Right atrium auricular region (tissue), 2 donors: ENCODE measurements at regions not wholly inside any gene's neighbourhood (a gene's known extent, or its start where the extent isn't known, plus 50 kb on each side); places are given as distances from the start of the nearest gene placed in this dataset.

Experiments used
- DNase-seq: peaks from one replicate; pipeline ENCODE4 v3.0.0-alpha.2; 2019; ENCODE audit warnings: low spot score
- H3K27ac ChIP-seq, 2 donors: fragments of 200-600 bp; sonication (generic); 1 replicate in 1 of 2; 2 replicates in 1 of 2; pipeline ENCODE4 v1.5.1; 2016 to 2019
- H3K27me3 ChIP-seq, 2 donors: fragments of 200-600 bp; sonication (generic); one replicate each; pipeline versions ENCODE4 v1.5.1 to v1.6.0; 2017 to 2019
- H3K36me3 ChIP-seq: fragments of 200-600 bp; sonication (generic); one replicate; pipeline ENCODE4 v1.5.1; 2016
- H3K4me1 ChIP-seq, 2 donors: fragments of 200-600 bp; sonication (generic); one replicate each; pipeline versions ENCODE4 v1.5.1 to v1.6.0; 2017 to 2019
- H3K4me3 ChIP-seq, 2 donors: fragments of 200-600 bp; sonication (generic); 1 replicate in 1 of 2; 2 replicates in 1 of 2; pipeline ENCODE4 v1.5.1; 2017 to 2019; ENCODE audit warnings: mild to moderate bottlenecking in 1 of 2, moderate library complexity in 1 of 2
- H3K9me3 ChIP-seq, 2 donors: fragments of 200-600 bp; sonication (generic); one replicate each; pipeline ENCODE4 v1.5.1; 2019
- CTCF ChIP-seq, 2 donors: fragments of 200-600 bp; sonication (generic); IDR thresholded peaks; one replicate each; pipeline ENCODE4 v1.5.1; 2019; ENCODE audit warnings: antibody characterized with exemption in 2 of 2

DNA sequence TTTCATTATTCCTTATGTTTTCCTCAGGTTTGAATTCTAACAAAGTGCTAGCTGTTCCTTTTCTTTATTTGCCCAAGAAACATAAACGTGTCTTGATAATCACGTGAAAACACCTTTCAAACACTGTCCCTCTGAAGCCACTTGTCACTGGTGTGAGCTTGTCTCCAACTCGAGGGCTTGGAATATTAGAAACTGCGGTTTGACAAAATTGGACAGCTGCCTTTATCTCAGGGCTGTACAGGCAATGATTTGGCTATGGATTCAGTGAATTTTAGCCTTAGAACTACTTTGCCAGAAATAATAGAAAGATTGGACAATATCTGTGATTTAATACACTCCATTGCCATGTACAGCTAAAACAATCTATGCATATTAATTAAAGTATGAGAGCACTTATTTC lies 763.0 kb upstream of the ACVR2A start:
- H3K27me3 ChIP-seq, result no peaks in the 10 kb centered on the region
- H3K4me1 ChIP-seq, result no peaks in the 10 kb centered on the region
- H3K4me3 ChIP-seq, result no peak overlapping the region
- H3K9me3 ChIP-seq, result no peaks in the 10 kb centered on the region
- H3K27ac ChIP-seq, result no peak overlapping the region
- TF ChIP-seq CTCF (IDR thresholded peaks at IDR 0.05), result no peak
- H3K36me3 ChIP-seq, result no peaks in the 10 kb centered on the region
- DNase-seq, result no peak

DNA sequence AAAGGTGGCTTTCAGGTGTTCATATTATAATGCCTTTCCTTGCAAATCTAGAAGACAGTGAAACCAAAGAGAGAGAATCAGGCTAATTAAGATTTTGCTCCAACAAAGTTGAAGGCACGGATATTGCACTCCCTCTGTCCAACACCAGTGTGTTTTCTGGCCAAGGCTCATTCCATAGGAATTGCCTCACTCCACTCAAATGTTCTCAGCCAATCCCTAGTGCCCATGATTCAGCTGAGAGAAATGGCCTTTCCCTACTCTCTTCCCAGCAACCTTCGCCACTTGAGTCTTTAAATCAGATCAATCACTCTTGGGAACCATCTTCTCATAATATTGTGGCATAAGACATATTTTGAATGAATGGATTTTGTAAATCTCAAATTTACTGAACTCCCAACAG lies 768.2 kb upstream of the ACVR2A start:
- Histone ChIP-seq H3K4me3 (no peak overlapping the region), H3K27me3 (no peaks in the 10 kb centered on the region), H3K9me3 (no peaks in the 10 kb centered on the region), H3K4me1 (no peaks in the 10 kb centered on the region), H3K36me3 (no peaks in the 10 kb centered on the region), H3K27ac (no peak overlapping the region)
- no peak for DNase-seq
- no peak for TF ChIP-seq CTCF (IDR thresholded peaks at IDR 0.05)

GRCh38 chr2:147068071-147068470 lies 776.8 kb upstream of the ACVR2A start:
- DNase-seq, result no peak
- no peak for TF ChIP-seq CTCF (IDR thresholded peaks at IDR 0.05)

DNA sequence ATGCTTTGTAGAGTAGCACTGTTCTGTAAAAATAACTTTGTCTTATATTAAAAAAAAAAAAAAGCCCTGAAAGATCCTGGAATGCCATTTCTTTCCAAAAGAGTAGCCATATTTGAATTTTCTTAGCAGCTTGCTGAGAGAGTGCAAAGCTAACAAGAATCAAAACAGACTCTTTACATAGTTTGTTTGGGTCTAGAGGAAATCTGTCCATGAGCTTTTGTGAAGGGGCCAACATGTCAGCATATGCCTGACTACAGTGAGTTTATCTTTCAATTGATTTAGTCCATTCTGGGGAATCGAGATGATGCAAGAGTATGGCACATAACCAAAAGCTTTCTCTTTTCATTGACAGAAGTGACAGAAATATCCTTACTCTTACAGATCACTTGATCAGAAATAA lies 777.7 kb upstream of the ACVR2A start:
- H3K4me1 ChIP-seq, result no peaks in the 10 kb centered on the region
- no peaks in the 10 kb centered on the region for H3K36me3 ChIP-seq
- no peak overlapping the region for H3K4me3 ChIP-seq
- H3K27ac ChIP-seq, result no peak overlapping the region
- no peak for DNase-seq
- H3K27me3 ChIP-seq, result no peaks in the 10 kb centered on the region
- no peak for TF ChIP-seq CTCF (IDR thresholded peaks at IDR 0.05)
- no peaks in the 10 kb centered on the region for H3K9me3 ChIP-seq

More at GRCh38 chr2:147068071-147068470, 776.8 kb upstream of the ACVR2A start:
- Histone ChIP-seq H3K4me3 (no peak overlapping the region), H3K27ac (no peak overlapping the region), H3K36me3 (no peaks in the 10 kb centered on the region), H3K4me1 (no peaks in the 10 kb centered on the region), H3K27me3 (no peaks in the 10 kb centered on the region), H3K9me3 (no peaks in the 10 kb centered on the region)

DNA sequence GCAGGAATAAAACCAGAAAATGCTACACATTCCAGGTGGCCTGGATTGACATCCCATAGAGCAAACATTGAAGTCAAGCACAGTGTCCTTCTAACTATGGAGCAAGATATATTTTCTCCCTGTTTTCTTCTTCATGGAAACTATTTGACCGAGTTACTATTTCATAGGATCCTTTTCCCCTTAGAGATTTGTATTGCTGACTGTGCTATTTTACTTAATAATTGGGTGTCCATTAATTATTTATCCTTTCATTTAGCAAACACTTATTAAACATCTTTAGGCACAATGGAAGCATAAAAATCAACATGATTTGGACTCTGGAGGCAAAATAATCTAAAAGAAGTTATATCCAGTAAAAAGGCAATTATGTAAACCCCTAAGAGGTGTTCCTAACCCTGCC lies 782.8 kb upstream of the ACVR2A start:
- Histone ChIP-seq H3K27me3 (no peaks in the 10 kb centered on the region), H3K27ac (no peak overlapping the region), H3K36me3 (no peaks in the 10 kb centered on the region), H3K4me1 (no peaks in the 10 kb centered on the region), H3K9me3 (no peaks in the 10 kb centered on the region), H3K4me3 (no peak overlapping the region)
- TF ChIP-seq CTCF (IDR thresholded peaks at IDR 0.05), result no peak
- no peak for DNase-seq

DNA sequence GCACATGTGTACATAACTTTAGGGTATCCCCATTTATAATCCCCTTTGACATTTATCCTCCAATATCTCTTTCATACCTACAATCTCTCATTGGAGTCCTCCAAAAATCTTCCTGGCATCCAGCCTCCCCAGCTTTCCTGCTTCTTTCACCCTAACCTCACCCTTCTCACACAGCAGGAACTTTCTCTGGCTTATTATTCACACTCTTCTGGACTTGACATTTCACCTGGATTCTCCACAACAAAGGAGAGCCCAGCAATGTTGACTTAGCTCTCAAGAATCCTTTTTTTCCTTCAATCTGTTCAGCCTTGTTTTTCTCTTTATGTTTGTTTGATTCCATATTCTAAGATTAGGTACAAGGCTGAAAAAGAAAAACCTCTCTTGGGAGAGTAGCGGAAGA lies 783.6 kb upstream of the ACVR2A start:
- no peaks in the 10 kb centered on the region for H3K9me3 ChIP-seq
- H3K4me3 ChIP-seq, result no peak overlapping the region
- TF ChIP-seq CTCF (IDR thresholded peaks at IDR 0.05), result no peak
- DNase-seq, result no peak
- no peaks in the 10 kb centered on the region for H3K36me3 ChIP-seq
- H3K4me1 ChIP-seq, result no peaks in the 10 kb centered on the region
- no peak overlapping the region for H3K27ac ChIP-seq
- H3K27me3 ChIP-seq, result no peaks in the 10 kb centered on the region
